HG03342 (cell line): ENCODE measurements at regions not wholly inside any gene's neighbourhood (a gene's known extent, or its start where the extent isn't known, plus 50 kb on each side); places are given as distances from the start of the nearest gene placed in this dataset.

Source experiments
- ATAC-seq: cut with Tn5 transposase; IDR thresholded peaks from one replicate; pipeline ENCODE4 v1.9.1; 2021; ENCODE audit warnings: mild to moderate bottlenecking, moderate library complexity; ENCODE audit not compliant: unreplicated experiment

GRCh38 chr11:134587345-134587744, 175.3 kb upstream of the B3GAT1 start:
- ATAC-seq = no peak

DNA sequence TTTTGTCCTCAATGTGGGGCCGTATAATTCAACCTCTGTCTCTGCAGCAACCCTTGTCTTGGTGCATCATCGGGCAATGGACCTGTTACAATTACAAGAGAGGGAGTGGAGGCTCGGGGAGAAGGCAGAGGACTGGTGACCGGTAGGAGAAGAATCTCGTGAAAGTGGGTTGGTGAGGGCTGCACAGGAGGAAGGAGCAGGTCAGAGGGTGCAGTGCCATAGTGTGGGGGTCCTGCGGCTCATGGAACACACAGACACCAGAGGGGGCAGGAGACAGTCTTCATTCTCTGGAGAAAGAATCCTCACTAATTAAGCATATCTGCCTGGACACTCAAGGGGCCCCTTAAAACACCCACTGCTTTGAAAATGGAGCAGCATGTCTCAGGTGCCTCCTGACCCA, 174.7 kb upstream of the B3GAT1 start:
- ATAC-seq = no peak

GRCh38 chr11:134585666-134586610, 173.9 kb upstream of the B3GAT1 start:
- no peak for ATAC-seq

DNA sequence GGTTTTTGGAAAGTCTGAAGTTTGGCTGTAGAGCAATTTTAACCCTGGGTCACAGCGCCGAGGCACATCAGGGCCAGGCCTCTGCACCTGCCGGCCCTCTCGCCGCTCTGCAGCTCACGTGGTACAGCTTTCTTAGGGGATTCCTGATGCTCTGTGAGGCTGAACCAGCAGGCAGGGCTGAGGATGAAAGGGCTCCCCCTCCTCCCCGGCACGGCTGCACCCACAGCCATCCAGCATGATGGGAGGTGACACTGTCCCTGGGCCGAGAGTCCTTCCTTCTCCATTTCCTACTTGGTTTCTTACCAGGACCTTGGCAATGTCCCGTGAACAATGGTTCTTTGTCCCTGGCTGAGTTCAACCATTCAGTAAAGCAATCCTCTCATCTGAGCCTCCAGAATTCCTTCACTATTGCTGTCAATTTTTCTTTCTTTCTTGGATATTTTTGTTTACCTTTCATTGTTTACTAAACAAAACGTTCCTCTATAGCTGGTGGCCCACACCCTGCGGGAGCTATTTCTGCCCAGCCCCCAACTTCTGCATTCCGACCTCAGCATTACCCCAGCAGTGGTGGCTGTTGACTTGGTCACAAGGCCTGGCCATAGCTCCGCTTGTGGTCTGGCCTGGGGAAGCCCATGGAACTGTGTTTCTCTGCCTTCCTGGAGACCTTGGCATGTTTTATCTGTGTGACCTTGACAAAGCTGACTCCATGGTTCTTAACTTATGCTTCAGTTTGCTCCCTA, 172.8 kb upstream of the B3GAT1 start:
- no peak for ATAC-seq

- ATAC-seq = no peak
Observed at GRCh38 chr11:134584001-134584561, 172.0 kb upstream of the B3GAT1 start.

- ATAC-seq = no peak
Observed at GRCh38 chr11:134583397-134583990, 171.5 kb upstream of the B3GAT1 start.

DNA sequence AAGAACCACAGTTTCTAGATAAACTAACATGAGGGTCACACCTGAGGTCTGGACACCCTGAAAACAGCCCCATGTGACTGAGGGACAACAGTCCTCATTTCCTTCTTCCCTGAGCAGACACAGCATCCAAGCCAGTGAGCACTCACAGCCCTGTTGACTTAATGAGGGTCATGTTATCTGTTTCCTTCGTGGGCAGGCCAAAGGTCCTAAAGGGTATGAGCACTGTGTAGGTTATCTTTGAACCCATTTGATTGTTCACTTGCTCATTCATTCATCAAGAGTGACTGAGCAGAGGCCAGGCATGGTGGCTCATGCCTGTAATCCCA, 170.7 kb upstream of the B3GAT1 start:
- no peak for ATAC-seq

GRCh38 chr11:134581966-134582769, 170.1 kb upstream of the B3GAT1 start:
- ATAC-seq = no peak

- no peak for ATAC-seq
Observed at GRCh38 chr11:134581121-134581626, 169.1 kb upstream of the B3GAT1 start.

- no peak for ATAC-seq
Observed at GRCh38 chr11:134580610-134580975, 168.6 kb upstream of the B3GAT1 start.

GRCh38 chr11:134579724-134580609, 167.9 kb upstream of the B3GAT1 start:
- no peak for ATAC-seq

DNA sequence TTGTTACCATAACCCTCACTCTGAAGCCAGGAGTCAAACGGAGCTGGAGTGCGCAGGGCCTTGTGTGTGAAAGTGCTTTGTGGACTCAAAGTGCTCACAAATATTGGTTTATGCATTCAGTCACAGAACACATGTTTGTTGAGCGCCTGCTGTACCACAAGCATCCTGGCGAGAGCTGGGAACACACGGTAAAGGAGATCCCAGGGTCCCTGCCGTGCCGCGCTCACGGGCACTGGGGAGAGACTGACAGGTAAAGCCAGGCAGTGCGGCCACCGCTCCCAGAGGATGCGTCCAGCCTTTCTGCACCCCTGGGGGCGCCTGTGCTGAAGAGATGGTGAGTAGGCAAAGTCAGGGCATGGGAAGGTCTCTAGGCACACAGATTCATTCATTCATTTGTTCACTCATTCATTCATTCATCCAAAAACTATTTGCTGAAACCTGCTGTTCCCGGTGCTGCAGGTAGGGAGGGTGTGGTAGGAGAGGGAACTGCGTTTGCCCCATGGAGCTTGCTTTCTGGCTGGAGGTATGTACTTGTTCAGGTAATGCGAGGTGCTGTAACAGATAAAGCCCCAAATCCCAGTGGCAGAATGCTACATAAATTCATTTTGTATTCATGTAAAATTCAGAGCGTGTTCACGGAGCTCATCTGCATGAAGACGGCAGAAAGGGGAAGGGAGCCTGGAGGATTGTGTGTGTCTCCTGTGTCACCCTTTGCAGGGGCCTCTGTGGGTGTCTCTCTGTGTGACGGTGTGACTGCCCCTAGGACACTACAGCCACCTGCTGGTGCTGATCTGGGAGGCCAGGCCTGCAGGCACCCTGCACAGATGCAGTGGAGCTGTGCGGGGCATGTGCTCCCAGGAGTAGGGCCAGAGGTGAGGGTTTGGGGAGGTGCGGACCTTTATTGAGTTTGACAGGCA, 167.0 kb upstream of the B3GAT1 start:
- no peak for ATAC-seq

DNA sequence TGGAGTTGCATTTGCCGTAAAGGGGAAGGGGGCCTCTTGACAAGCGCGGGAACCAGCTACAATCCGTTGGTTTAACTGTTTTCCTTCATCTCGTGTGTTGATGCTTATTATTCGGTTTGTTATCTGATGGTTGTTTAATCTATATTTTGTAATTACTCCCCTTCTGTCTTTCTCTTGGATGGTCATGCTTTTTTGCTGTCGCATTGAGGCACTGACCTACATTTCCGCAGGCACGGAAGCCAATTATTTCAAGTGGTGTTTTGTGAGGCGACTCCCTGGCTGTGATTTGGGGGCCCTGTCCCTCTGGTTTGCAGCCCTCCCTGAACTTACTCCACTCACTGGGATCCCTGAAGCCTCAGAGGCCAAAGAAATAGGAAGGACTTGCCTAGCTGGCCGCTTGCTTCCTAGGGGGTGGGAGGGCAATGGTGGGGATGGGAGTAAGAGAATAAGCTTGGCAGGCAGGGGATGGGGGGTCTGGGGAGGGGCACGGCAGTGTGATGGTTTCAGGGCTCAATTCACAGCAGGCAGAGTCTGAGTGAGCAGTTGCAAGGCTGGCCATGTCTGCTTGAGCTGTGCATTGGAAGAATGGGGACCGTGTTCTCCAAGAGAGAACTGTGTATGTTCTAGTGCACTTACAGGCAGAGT, 165.8 kb upstream of the B3GAT1 start:
- no peak for ATAC-seq

GRCh38 chr11:134576721-134577171, 164.7 kb upstream of the B3GAT1 start:
- ATAC-seq = no peak

GRCh38 chr11:134576286-134576685, 164.2 kb upstream of the B3GAT1 start:
- no peak for ATAC-seq

- no peak for ATAC-seq
Observed at GRCh38 chr11:134575504-134576230, 163.6 kb upstream of the B3GAT1 start.

DNA sequence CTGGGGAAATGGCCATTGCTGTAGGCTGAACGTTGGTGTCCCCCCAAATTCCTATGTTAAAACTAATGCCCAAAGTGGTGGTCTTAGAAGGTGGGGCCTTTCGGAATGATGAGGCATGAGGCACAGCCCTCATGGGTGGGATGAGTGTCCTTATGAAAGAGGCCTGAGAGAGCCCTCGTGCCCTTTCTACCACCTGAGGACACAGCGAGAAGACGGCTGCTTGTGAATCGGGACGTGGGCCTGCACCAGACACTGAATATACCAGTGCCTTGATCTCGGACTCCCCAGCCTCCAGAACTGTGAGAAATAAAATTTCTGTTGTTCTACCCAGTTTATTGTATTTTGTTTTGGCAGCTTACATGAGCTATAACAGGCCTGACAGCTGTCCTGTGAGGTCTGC, 162.9 kb upstream of the B3GAT1 start:
- ATAC-seq = no peak
